Astrocyte (in vitro differentiated cells and primary cell): ENCODE measurements at regions not wholly inside any gene's neighbourhood (a gene's known extent, or its start where the extent isn't known, plus 50 kb on each side); places are given as distances from the start of the nearest gene placed in this dataset.

Experiments
- DNase-seq: peaks from one replicate; pipeline ENCODE4 v3.0.0-alpha.2; 2010; ENCODE audit warnings: low read depth
- FAIRE-seq: peaks from 2 replicates; lab custom pipeline; 2011; peaks lifted over from hg19 to GRCh38; lab: Jason Lieb, UNC
- H2AFZ ChIP-seq: 2 replicates; pipeline ENCODE4 v1.6.0; 2012; ENCODE audit warnings: low read depth, low read length, inconsistent platforms
- H3K27ac ChIP-seq: 2 replicates; pipeline ENCODE4 v1.5.1; 2011; ENCODE audit warnings: low read depth, low read length, inconsistent platforms
- H3K27me3 ChIP-seq: 2 replicates; pipeline ENCODE4 v1.6.0; 2011; ENCODE audit warnings: low read length, inconsistent platforms; ENCODE audit not compliant: insufficient read depth
- H3K36me3 ChIP-seq: 2 replicates; pipeline ENCODE4 v1.5.1; 2011; ENCODE audit warnings: low read length, inconsistent platforms; ENCODE audit not compliant: insufficient read depth
- H3K4me1 ChIP-seq: 2 replicates; pipeline ENCODE4 v1.5.1; 2011; ENCODE audit warnings: low read length, inconsistent platforms; ENCODE audit not compliant: insufficient read depth
- H3K4me2 ChIP-seq: 2 replicates; pipeline ENCODE4 v1.6.0; 2012; ENCODE audit warnings: low read length, inconsistent platforms
- H3K4me3 ChIP-seq: 2 replicates; pipeline ENCODE4 v1.5.1; 2011; ENCODE audit warnings: low read depth, mild to moderate bottlenecking, low read length, inconsistent platforms; ENCODE audit not compliant: insufficient read depth
- H3K79me2 ChIP-seq: 2 replicates; pipeline ENCODE4 v1.6.0; 2012; ENCODE audit warnings: mild to moderate bottlenecking, low read length, inconsistent platforms; ENCODE audit not compliant: insufficient read depth
- H3K9ac ChIP-seq: 2 replicates; pipeline ENCODE4 v1.6.0; 2012; ENCODE audit warnings: mild to moderate bottlenecking, low read length, inconsistent platforms
- H3K9me3 ChIP-seq: 2 replicates; pipeline ENCODE4 v1.5.1; 2012; ENCODE audit warnings: low read depth, mild to moderate bottlenecking, low read length, inconsistent platforms; ENCODE audit not compliant: insufficient read depth
- H4K20me1 ChIP-seq: 2 replicates; pipeline ENCODE4 v1.6.0; 2012; ENCODE audit warnings: low read length, inconsistent platforms; ENCODE audit not compliant: insufficient read depth
- H3K27ac Mint-ChIP-seq: one replicate; pipeline ENCODE4 v1.8.0; 2021; ENCODE audit warnings: mild to moderate bottlenecking, mixed read lengths; ENCODE audit not compliant: unreplicated experiment
- H3K27me3 Mint-ChIP-seq: one replicate; pipeline ENCODE4 v1.8.0; 2021; ENCODE audit warnings: low read depth, mixed read lengths; ENCODE audit not compliant: unreplicated experiment
- H3K36me3 Mint-ChIP-seq: one replicate; pipeline ENCODE4 v1.8.0; 2021; ENCODE audit warnings: low read depth, mixed read lengths; ENCODE audit not compliant: unreplicated experiment
- H3K4me1 Mint-ChIP-seq: one replicate; pipeline ENCODE4 v1.8.0; 2021; ENCODE audit warnings: low read depth, mixed read lengths; ENCODE audit not compliant: unreplicated experiment
- H3K4me3 Mint-ChIP-seq: one replicate; pipeline ENCODE4 v1.8.0; 2021; ENCODE audit warnings: mild to moderate bottlenecking, moderate library complexity, mixed read lengths; ENCODE audit not compliant: unreplicated experiment
- H3K9me3 Mint-ChIP-seq: one replicate; pipeline ENCODE4 v1.8.0; 2021; ENCODE audit warnings: mild to moderate bottlenecking, mixed read lengths; ENCODE audit not compliant: unreplicated experiment
- EZH2 ChIP-seq: IDR thresholded peaks from 2 replicates; pipeline ENCODE4 v1.6.1; 2012; ENCODE audit warnings: mild to moderate bottlenecking, low read length, inconsistent platforms; ENCODE audit not compliant: insufficient read depth
- TF ChIP-seq, protein P1 (sequence below): IDR thresholded peaks from 2 replicates; pipeline ENCODE4 v1.5.1; 2011; ENCODE audit warnings: low read depth, mild to moderate bottlenecking, inconsistent platforms, low read length, moderate library complexity; ENCODE audit not compliant: insufficient read depth

DNA sequence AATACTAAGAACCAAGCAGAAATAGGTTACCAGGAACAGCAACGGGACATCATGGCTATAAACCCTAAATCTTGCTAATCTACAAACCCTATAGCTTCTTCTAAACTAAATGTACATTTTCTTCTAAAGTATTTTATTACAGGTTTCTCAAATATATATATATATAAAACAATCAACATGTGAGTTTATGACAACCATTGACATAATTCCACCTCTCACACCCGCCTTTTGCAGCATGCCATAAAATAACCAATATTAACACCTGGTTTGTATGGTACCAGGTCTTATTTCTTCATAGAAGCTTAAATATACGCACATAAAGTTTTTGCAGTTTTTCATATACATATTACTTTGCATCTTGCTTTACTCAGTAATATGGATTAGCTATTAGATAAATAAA lies 955.3 kb upstream of the LCORL start:
- FAIRE-seq (no peak), DNase-seq (no peak)
- Histone ChIP-seq H3K36me3 (no peaks in the 10 kb centered on the region), H3K27ac (no peak overlapping the region), H2AFZ (no peak overlapping the region), H3K4me2 (no peak overlapping the region), H4K20me1 (no peaks in the 10 kb centered on the region), H3K9ac (no peak overlapping the region), H3K4me1 (no peaks in the 10 kb centered on the region), H3K79me2 (no peaks in the 10 kb centered on the region), H3K9me3 (no peaks in the 10 kb centered on the region), H3K27me3 (no peaks in the 10 kb centered on the region), H3K4me3 (no peak overlapping the region)
- no peaks in the 10 kb centered on the region for H3K27me3 Mint-ChIP-seq
- no peaks in the 10 kb centered on the region for H3K36me3 Mint-ChIP-seq
- H3K9me3 Mint-ChIP-seq = no peaks in the 10 kb centered on the region
- no peak overlapping the region for H3K4me3 Mint-ChIP-seq
- no peak overlapping the region for H3K27ac Mint-ChIP-seq
- H3K4me1 Mint-ChIP-seq = no peaks in the 10 kb centered on the region
- TF ChIP-seq EZH2 = no peak
- TF ChIP-seq, protein P1, sequence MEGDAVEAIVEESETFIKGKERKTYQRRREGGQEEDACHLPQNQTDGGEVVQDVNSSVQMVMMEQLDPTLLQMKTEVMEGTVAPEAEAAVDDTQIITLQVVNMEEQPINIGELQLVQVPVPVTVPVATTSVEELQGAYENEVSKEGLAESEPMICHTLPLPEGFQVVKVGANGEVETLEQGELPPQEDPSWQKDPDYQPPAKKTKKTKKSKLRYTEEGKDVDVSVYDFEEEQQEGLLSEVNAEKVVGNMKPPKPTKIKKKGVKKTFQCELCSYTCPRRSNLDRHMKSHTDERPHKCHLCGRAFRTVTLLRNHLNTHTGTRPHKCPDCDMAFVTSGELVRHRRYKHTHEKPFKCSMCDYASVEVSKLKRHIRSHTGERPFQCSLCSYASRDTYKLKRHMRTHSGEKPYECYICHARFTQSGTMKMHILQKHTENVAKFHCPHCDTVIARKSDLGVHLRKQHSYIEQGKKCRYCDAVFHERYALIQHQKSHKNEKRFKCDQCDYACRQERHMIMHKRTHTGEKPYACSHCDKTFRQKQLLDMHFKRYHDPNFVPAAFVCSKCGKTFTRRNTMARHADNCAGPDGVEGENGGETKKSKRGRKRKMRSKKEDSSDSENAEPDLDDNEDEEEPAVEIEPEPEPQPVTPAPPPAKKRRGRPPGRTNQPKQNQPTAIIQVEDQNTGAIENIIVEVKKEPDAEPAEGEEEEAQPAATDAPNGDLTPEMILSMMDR = no peak

DNA sequence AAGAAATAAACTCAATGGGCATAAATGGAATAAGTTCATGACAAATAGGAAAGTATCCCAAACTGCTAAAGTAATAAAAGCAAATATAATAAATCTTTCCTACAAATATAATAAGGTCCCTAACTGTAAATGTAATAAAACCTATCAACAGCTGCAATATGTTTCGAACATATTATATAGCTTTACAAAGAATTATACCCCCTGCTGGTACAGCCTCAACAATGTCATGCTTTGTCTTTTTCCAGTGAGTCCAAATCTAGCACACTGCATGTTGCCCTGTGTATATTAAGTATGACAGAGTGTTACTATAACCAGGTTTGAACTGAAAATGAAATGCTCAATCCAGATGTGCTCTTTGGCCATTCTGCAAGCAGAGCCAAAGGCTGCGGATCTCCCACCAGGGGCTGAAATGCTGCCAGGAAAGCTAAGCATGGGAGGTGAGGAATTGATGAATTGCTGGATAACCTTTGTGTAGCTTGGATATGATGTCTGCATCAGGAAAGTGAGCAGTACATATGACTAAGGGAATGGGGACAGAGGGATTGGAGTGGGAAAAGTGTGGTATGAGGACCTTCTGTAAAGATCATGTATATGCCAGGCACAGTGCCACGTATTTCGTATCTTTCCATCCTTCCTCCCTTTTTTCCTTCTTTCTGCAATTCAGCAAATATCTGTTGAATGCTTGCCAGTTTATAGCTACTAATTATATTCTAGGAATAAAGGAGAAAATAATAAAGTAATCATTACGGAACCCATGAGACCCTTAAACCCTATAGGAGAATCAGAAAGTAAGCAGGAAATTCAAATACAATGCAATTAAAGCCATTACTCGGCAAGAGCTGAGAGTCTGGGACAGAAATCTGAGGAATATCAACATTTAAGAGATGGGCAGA lies 954.6 kb upstream of the LCORL start:
- H3K79me2 ChIP-seq = no peaks in the 10 kb centered on the region
- DNase-seq (no peak), FAIRE-seq (no peak)
- Mint-ChIP-seq H3K4me3 (no peak overlapping the region), H3K36me3 (no peaks in the 10 kb centered on the region), H3K4me1 (no peaks in the 10 kb centered on the region), H3K9me3 (no peaks in the 10 kb centered on the region), H3K27me3 (no peaks in the 10 kb centered on the region), H3K27ac (no peak overlapping the region)
- no peak for TF ChIP-seq EZH2
- H2AFZ ChIP-seq = peak overlapping the region; percentile 33
- H4K20me1 ChIP-seq = no peaks in the 10 kb centered on the region
- H3K27me3 ChIP-seq = no peaks in the 10 kb centered on the region
- no peaks in the 10 kb centered on the region for H3K4me1 ChIP-seq
- H3K4me3 ChIP-seq = no peak overlapping the region
- H3K27ac ChIP-seq = no peak overlapping the region
- no peaks in the 10 kb centered on the region for H3K36me3 ChIP-seq
- H3K9ac ChIP-seq = no peak overlapping the region
- H3K4me2 ChIP-seq = no peak overlapping the region
- H3K9me3 ChIP-seq = no peaks in the 10 kb centered on the region

- FAIRE-seq (no peak), DNase-seq (no peak)
- H3K27me3 Mint-ChIP-seq = no peaks in the 10 kb centered on the region
- Histone ChIP-seq H3K27me3 (no peaks in the 10 kb centered on the region), H3K4me2 (no peak overlapping the region), H3K4me3 (no peak overlapping the region), H3K27ac (no peak overlapping the region), H3K4me1 (no peaks in the 10 kb centered on the region), H2AFZ (no peak overlapping the region), H3K9ac (no peak overlapping the region), H4K20me1 (no peaks in the 10 kb centered on the region), H3K79me2 (no peaks in the 10 kb centered on the region), H3K36me3 (no peaks in the 10 kb centered on the region), H3K9me3 (no peaks in the 10 kb centered on the region)
- no peaks in the 10 kb centered on the region for H3K36me3 Mint-ChIP-seq
- H3K4me1 Mint-ChIP-seq = no peaks in the 10 kb centered on the region
- TF ChIP-seq, protein P1 = no peak
- no peak for TF ChIP-seq EZH2
- no peak overlapping the region for H3K27ac Mint-ChIP-seq
- peaks cover 8% of the 10 kb centered on the region for H3K9me3 Mint-ChIP-seq
- H3K4me3 Mint-ChIP-seq = no peak overlapping the region
Observed at GRCh38 chr4:18973296-18973695, 951.7 kb upstream of the LCORL start.
